Osteocyte (in vitro differentiated cells): ENCODE measurements at regions not wholly inside any gene's neighbourhood (a gene's known extent, or its start where the extent isn't known, plus 50 kb on each side); places are given as distances from the start of the nearest gene placed in this dataset.
"Not testable (repeated sequence)": the region's sequence is repeated elsewhere in the genome, so short reads cannot be mapped to it uniquely, and the experiment has no call there.

Experiments
- DNase-seq: peaks from one replicate; pipeline ENCODE4 v3.0.0; 2021; ENCODE audit warnings: mixed read lengths; ENCODE audit not compliant: unreplicated experiment; ENCODE audit errors: extremely low spot score
- H3K27ac Mint-ChIP-seq: one replicate; pipeline ENCODE4 v1.8.0; 2021; ENCODE audit warnings: mild to moderate bottlenecking, mixed read lengths; ENCODE audit not compliant: unreplicated experiment
- H3K27me3 Mint-ChIP-seq: one replicate; pipeline ENCODE4 v1.8.0; 2021; ENCODE audit warnings: mixed read lengths; ENCODE audit not compliant: unreplicated experiment
- H3K36me3 Mint-ChIP-seq: one replicate; pipeline ENCODE4 v1.8.0; 2021; ENCODE audit warnings: mixed read lengths; ENCODE audit not compliant: unreplicated experiment
- H3K4me1 Mint-ChIP-seq: one replicate; pipeline ENCODE4 v1.8.0; 2021; ENCODE audit warnings: mixed read lengths; ENCODE audit not compliant: unreplicated experiment
- H3K4me3 Mint-ChIP-seq: one replicate; pipeline ENCODE4 v1.8.0; 2021; ENCODE audit warnings: mild to moderate bottlenecking, moderate library complexity, mixed read lengths; ENCODE audit not compliant: unreplicated experiment
- H3K9me3 Mint-ChIP-seq: one replicate; pipeline ENCODE4 v1.8.0; 2021; ENCODE audit warnings: mixed read lengths; ENCODE audit not compliant: unreplicated experiment

- not testable (repeated sequence) for H3K4me1 Mint-ChIP-seq, DNase-seq, H3K27ac Mint-ChIP-seq, H3K4me3 Mint-ChIP-seq, H3K27me3 Mint-ChIP-seq, H3K36me3 Mint-ChIP-seq, H3K9me3 Mint-ChIP-seq
Observed at GRCh38 chr9:43089337-43089736, 905.9 kb downstream of the SPATA31A6 start.

DNA sequence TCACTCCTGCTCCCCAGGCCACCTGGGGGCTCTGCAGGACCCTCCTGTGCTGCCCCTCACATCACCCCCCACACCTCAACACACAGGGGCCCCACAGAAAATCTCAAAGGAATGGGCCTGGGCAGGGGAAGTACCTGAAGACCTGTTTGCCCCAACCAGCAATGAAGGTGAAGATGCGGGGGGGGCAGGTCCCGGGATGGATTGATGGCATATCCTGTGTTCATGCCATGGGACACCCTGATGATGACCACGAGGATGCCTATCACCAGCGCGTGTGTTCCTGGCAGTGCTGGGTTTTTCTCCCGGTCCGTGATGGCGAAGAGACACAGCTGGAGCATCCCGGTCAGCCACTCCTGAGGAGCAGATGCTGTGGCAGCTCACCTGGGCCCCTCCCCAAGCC is 926.9 kb downstream of the SPATA31A6 start:
- not testable (repeated sequence) for H3K27ac Mint-ChIP-seq, H3K36me3 Mint-ChIP-seq, H3K4me3 Mint-ChIP-seq, H3K4me1 Mint-ChIP-seq, H3K9me3 Mint-ChIP-seq, H3K27me3 Mint-ChIP-seq
- peak; percentile 68 for DNase-seq

DNA sequence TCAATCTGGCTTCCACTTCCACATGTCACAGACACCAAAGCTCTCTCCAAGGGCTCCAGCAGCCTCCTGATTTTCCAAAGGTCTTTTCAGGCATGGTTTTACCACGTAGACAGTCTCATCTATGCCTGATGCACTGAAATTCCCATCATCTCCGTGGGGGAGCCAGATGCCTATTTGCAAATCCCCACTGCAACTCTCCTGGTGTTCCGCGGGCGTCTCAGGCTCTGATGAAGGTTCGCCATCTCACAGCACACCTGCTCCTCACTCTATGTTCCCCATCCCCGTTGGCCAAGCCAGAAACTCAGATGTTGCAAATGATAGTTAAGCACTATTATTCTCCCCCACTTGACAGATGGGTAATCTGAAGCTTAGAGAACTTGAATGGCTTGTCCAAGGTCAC is 929.4 kb downstream of the SPATA31A6 start:
- not testable (repeated sequence) for H3K36me3 Mint-ChIP-seq, H3K4me3 Mint-ChIP-seq, H3K4me1 Mint-ChIP-seq, H3K27ac Mint-ChIP-seq, H3K9me3 Mint-ChIP-seq, H3K27me3 Mint-ChIP-seq
- peak; percentile 51 for DNase-seq

GRCh38 chr9:43115813-43116229 is 932.4 kb downstream of the SPATA31A6 start:
- H3K27me3 Mint-ChIP-seq, H3K9me3 Mint-ChIP-seq, H3K4me3 Mint-ChIP-seq, H3K4me1 Mint-ChIP-seq, H3K36me3 Mint-ChIP-seq, H3K27ac Mint-ChIP-seq: not testable (repeated sequence)
- peak; percentile 73 for DNase-seq

GRCh38 chr9:43118088-43118865 is 934.8 kb downstream of the SPATA31A6 start:
- not testable (repeated sequence) for H3K4me1 Mint-ChIP-seq, H3K27me3 Mint-ChIP-seq, H3K27ac Mint-ChIP-seq, H3K9me3 Mint-ChIP-seq, H3K4me3 Mint-ChIP-seq, H3K36me3 Mint-ChIP-seq
- DNase-seq = peak; percentile 42

GRCh38 chr9:43119565-43119964 is 936.1 kb downstream of the SPATA31A6 start:
- peak; percentile 13 for DNase-seq
- not testable (repeated sequence) for H3K9me3 Mint-ChIP-seq, H3K4me3 Mint-ChIP-seq, H3K27ac Mint-ChIP-seq, H3K4me1 Mint-ChIP-seq, H3K36me3 Mint-ChIP-seq, H3K27me3 Mint-ChIP-seq

- H3K4me1 Mint-ChIP-seq, H3K27ac Mint-ChIP-seq, H3K36me3 Mint-ChIP-seq, H3K27me3 Mint-ChIP-seq, H3K9me3 Mint-ChIP-seq, H3K4me3 Mint-ChIP-seq: not testable (repeated sequence)
- DNase-seq = peak; percentile 40
Observed at GRCh38 chr9:43119978-43120377, 936.5 kb downstream of the SPATA31A6 start.

GRCh38 chr9:43125894-43126293 is 942.4 kb downstream of the SPATA31A6 start:
- not testable (repeated sequence) for H3K4me1 Mint-ChIP-seq, H3K9me3 Mint-ChIP-seq, H3K4me3 Mint-ChIP-seq, H3K27ac Mint-ChIP-seq, H3K36me3 Mint-ChIP-seq, H3K27me3 Mint-ChIP-seq
- DNase-seq = peak; percentile 57

DNA sequence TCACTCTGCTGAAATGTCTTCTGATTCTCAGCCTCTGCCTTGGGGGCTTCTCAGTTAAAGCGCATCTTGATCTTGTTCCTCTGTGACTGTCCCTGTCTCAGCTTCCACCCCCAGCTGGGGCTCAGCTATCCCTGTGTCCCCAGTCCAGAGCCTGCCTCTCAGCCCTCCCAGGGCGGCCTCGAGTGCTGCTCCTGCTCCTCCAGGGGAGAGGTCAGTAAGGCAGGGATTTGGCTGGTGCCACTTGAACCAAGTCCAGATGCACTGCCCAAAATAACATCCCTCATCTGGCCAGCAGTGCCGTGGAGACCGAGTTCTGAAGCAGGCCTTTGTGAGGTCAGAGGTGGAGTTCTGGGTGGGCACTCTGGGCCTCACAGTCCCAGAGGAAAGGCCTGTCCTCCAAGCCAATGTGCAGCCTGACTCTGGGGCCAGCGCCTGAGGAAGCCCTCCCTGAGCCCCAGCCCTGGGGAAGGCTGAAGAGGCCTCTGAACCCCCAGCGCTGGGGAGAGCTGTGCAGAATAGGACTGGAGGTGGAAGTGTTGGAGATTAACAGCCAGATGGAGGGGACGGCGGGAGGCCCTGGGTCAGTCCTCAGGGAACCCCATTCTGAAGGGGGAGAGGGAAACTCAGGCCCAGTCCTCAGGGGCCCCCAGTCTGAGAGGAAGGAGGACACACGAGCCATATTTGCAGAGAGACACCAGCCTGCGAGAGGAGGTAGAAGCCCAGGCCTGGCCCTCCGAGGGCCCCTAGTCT is 943.7 kb downstream of the SPATA31A6 start:
- H3K4me3 Mint-ChIP-seq = not testable (repeated sequence)

More for the DNA sequence above, 943.7 kb downstream of the SPATA31A6 start:
- H3K27me3 Mint-ChIP-seq, H3K36me3 Mint-ChIP-seq, H3K4me1 Mint-ChIP-seq, H3K9me3 Mint-ChIP-seq, H3K27ac Mint-ChIP-seq: not testable (repeated sequence)
- peak; percentile 76 for DNase-seq
